Activated CD4-positive, alpha-beta T cell treated with anti-CD3 and anti-CD28 coated beads, Interleukin-2, amount 10 ng/mL, durations not matched to agents 7 days and 5 days (primary cell): ENCODE measurements at regions not wholly inside any gene's neighbourhood (a gene's known extent, or its start where the extent isn't known, plus 50 kb on each side); places are given as distances from the start of the nearest gene placed in this dataset.

Experiments
- CTCF ChIA-PET: fragments of 350-600 bp; sonication (Branson Sonifier 250); formaldehyde crosslinking; loops from one replicate; lab custom pipeline; 2021; ENCODE audit warnings: antibody characterized with exemption; lab: Charles Lee
- POLR2A ChIA-PET: fragments of 350-600 bp; sonication (Branson Sonifier 250); formaldehyde crosslinking; loops from one replicate; lab custom pipeline; 2021; ENCODE audit warnings: antibody characterized with exemption; lab: Charles Lee
- DNase-seq: peaks from one replicate; pipeline ENCODE4 v3.0.0-alpha.2; 2020
- H3K27ac Mint-ChIP-seq: one replicate; pipeline ENCODE4 v1.8.0; 2021; ENCODE audit warnings: mild to moderate bottlenecking, moderate library complexity, mixed read lengths
- H3K27me3 Mint-ChIP-seq: one replicate; pipeline ENCODE4 v1.8.0; 2021; ENCODE audit warnings: mixed read lengths
- H3K36me3 Mint-ChIP-seq: one replicate; pipeline ENCODE4 v1.8.0; 2021; ENCODE audit warnings: low read depth, mixed read lengths
- H3K4me1 Mint-ChIP-seq: one replicate; pipeline ENCODE4 v1.8.0; 2021; ENCODE audit warnings: mixed read lengths
- H3K4me3 Mint-ChIP-seq: one replicate; pipeline ENCODE4 v1.8.0; 2021; ENCODE audit warnings: mild to moderate bottlenecking, moderate library complexity, mixed read lengths
- H3K9me3 Mint-ChIP-seq: one replicate; pipeline ENCODE4 v1.8.0; 2021; ENCODE audit warnings: mixed read lengths

DNA sequence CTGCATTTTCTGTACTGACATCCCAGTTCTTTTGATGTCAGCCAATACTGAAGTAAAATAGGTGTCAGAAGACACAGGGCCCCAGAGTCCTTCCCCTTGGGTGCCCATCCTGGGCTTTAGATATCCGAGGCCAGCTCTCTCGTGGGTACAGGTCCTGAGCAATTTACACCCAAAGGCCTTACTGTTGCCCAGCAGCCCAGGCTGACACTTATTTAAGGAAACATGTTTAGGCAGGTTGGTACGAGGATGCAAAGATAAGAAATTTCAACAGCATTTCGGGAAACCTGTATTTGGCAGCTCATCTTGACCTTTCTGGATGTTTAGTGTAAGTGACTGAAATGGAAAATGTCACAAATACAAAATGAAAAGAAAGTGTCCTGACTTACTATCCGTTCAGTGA lies 130.0 kb upstream of the IL12A start:
- DNase-seq = no peak
- Mint-ChIP-seq H3K36me3 (no peaks in the 10 kb centered on the region), H3K27ac (no peak overlapping the region), H3K9me3 (no peaks in the 10 kb centered on the region), H3K4me3 (no peak overlapping the region), H3K27me3 (peaks cover 28% of the 10 kb centered on the region), H3K4me1 (peaks cover 5% of the 10 kb centered on the region)
- CTCF ChIA-PET = no interaction called here
- POLR2A ChIA-PET = no interaction called here

DNA sequence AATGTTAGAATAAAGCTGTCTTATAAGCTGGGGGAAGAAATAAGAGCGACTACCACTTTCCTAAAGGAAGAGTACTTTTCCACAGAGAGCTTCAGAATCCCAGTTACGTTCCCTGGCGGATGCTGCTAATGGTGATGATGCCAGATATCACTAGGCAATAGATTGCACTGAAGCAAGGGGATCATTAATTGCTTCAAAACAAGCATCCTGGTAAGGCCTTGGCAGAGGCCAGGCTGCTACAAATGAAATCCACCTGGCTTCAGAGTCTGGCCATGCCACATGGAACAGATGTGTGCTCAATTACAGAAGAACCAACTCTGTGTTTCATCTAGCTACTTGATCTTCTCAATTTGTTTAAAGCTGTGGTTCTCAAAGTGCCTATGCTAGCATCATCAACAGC lies 129.2 kb upstream of the IL12A start:
- Mint-ChIP-seq H3K9me3 (no peaks in the 10 kb centered on the region), H3K4me1 (peaks cover 5% of the 10 kb centered on the region), H3K4me3 (no peak overlapping the region), H3K36me3 (no peaks in the 10 kb centered on the region), H3K27me3 (peaks cover 25% of the 10 kb centered on the region), H3K27ac (no peak overlapping the region)
- ChIA-PET POLR2A (no interaction called here), CTCF (interaction anchor here (1.0 kb wide), 1 partner anchor 87 kb away, joined by 3 read pairs; no protein-coding TSS in a partner anchor)
- no peak for DNase-seq

DNA sequence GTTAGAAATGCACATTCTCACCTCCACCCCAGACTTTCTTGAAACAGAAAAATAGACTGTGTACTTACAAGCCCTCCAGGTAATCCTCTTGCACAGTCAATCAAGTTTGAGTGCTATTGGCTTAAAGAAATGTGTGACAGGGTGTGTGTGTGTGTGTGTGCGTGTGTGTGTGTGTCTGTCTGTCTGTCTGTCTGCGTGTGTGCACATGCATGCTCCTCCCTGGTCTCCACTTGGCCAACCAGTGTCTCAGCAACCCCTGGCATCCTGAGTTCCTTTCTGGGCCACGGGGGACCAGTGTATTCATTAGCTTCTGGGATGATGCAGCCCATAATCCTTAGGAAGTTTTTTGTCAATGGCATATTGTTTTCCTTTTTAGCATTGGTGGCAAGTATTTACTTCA lies 128.8 kb upstream of the IL12A start:
- no peak for DNase-seq
- Mint-ChIP-seq H3K27ac (no peak overlapping the region), H3K4me1 (peaks cover 5% of the 10 kb centered on the region), H3K4me3 (no peak overlapping the region), H3K36me3 (no peaks in the 10 kb centered on the region), H3K27me3 (peaks cover 25% of the 10 kb centered on the region), H3K9me3 (no peaks in the 10 kb centered on the region)
- ChIA-PET POLR2A (no interaction called here), CTCF (interaction anchor here (1.0 kb wide), 1 partner anchor 86 kb away, joined by 3 read pairs; no protein-coding TSS in a partner anchor)

DNA sequence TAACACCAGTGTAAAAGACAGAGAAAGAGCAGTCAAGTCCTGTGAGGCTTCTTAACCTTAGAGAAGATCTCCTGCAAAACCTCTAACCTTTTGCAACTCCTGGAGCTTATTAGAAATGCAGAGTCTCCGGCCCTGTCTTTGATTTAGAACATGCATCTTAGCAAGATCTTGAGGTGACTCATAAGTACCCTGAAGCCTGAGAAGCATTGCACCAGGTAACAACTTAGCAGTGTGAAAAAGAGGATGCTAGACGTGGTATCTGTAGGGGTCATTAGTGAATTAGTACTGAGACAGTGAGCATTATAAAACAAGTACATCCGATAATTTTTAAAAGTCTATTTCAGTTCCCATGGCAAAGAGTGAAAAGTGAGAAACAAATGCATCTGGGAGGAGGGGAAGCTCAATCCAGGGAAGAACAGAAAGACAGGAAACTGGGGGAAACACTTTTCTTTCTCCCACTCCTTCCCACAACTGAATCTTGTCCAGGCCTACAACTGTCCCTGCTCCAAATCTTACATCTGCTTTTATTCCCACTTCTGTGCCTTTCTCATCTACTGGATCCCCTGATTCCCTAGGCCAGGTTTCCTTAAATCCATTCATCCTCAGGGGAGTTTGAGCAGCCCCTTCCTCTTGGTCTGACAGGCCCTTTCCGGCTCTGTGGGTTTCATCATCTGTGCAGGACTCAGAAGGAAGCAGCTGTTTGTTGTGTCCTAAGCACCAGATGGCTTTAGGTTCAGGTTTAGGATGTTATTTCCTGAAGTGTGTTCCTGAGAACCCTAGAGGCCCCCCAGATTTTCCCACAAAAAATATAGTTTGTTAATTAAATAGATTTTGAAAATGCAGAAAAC lies 128.1 kb upstream of the IL12A start:
- no peak overlapping the region for H3K4me3 Mint-ChIP-seq

DNA sequence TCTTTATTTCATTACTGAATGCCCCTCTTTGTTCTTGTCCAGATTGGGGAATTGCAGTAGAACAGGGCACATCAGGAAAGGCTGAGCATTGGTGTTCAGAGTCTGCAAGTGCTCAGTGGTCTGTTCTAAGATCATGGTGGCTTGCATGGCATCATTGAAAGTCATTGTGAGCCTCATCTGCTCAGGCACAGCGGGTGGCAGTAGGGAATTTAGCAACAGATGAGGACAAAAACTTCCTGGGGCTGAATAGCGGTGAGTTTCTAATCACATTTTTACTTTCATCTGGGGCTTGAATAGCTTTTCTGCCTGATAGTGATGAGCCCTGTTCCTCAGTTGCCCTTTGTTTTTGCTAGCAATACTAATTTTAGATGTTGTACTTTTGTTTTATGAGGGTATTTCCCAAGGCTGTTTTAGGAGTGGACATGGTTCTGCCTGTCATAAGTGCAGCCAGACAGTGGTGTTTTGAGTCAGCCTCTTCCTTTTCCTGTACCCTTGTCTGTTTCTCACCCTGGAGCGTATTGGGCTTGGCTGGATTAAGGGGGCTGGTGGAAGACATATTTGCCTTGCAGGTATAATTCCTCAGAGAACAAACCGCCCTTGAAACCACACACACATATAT lies 127.2 kb upstream of the IL12A start:
- Mint-ChIP-seq H3K4me1 (peaks cover 5% of the 10 kb centered on the region), H3K9me3 (no peaks in the 10 kb centered on the region), H3K4me3 (no peak overlapping the region), H3K27me3 (peaks cover 17% of the 10 kb centered on the region), H3K36me3 (no peaks in the 10 kb centered on the region), H3K27ac (no peak overlapping the region)
- CTCF ChIA-PET = no interaction called here
- POLR2A ChIA-PET = no interaction called here
- no peak for DNase-seq

More for the DNA sequence above, 128.1 kb upstream of the IL12A start:
- Mint-ChIP-seq H3K27ac (no peak overlapping the region), H3K36me3 (no peaks in the 10 kb centered on the region), H3K27me3 (peaks cover 23% of the 10 kb centered on the region), H3K9me3 (no peaks in the 10 kb centered on the region), H3K4me1 (peaks cover 5% of the 10 kb centered on the region)
- no peak for DNase-seq
- ChIA-PET POLR2A (no interaction called here), CTCF (no interaction called here)

DNA sequence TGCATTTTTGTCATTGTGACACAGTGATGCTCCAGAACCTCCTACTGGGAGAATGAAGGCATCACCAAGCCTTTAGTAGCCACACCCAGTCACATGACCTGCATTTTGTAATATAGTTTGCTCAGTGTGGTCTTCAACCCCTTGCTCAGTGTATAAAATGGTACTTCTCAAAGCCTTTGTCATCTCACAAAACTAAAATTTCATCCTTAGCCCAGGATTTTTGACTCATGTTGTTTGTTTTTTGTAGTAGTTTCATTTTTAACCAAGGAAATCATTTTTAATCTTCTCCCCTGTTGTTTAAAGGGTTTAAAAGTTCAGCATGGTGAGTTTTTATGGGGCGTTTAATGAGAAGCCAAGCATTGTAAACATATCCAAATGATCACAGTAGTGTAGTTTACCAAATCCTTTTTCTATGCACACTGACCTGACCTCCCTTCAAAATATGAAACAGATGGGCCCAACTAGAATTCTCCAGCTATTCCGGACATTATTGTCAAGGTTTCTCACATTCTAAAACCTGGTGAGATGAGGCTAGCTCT lies 123.5 kb upstream of the IL12A start:
- Mint-ChIP-seq H3K4me3 (no peak overlapping the region), H3K9me3 (no peaks in the 10 kb centered on the region), H3K27ac (no peak overlapping the region), H3K4me1 (no peaks in the 10 kb centered on the region), H3K36me3 (no peaks in the 10 kb centered on the region), H3K27me3 (peaks cover 13% of the 10 kb centered on the region)
- POLR2A ChIA-PET = no interaction called here
- CTCF ChIA-PET = interaction anchor here (0.5 kb wide), 1 partner anchor 39 kb away, joined by 3 read pairs; no protein-coding TSS in a partner anchor
- no peak for DNase-seq

DNA sequence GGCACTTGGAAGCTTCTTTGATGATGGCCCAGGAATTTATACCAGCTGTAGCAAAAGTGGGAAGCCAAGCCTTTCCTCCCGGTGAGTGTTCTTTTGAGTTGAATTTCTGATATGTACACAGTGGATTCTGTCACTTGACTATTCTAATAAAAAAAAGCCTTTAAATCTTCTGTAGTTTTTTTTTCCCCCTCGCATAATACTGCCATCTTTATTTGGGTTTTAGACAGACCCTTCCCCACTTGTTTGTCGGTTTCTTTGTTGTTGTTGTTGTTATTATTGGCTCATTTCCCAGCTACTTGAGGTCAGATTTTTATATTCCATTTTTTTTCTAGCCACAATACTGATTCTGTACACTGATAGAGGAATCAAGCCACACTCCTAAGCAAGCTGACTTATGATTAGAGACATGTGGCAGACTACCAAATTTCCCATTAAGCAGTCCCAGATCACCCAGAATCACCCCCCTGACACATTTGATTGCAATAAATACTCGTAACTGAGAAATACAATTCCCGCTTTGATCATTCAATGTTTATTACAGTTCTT lies 122.4 kb upstream of the IL12A start:
- Mint-ChIP-seq H3K9me3 (no peaks in the 10 kb centered on the region), H3K27ac (no peak overlapping the region), H3K36me3 (no peaks in the 10 kb centered on the region), H3K4me1 (no peaks in the 10 kb centered on the region), H3K4me3 (no peak overlapping the region), H3K27me3 (peaks cover 14% of the 10 kb centered on the region)
- CTCF ChIA-PET = no interaction called here
- DNase-seq = no peak
- POLR2A ChIA-PET = no interaction called here

DNA sequence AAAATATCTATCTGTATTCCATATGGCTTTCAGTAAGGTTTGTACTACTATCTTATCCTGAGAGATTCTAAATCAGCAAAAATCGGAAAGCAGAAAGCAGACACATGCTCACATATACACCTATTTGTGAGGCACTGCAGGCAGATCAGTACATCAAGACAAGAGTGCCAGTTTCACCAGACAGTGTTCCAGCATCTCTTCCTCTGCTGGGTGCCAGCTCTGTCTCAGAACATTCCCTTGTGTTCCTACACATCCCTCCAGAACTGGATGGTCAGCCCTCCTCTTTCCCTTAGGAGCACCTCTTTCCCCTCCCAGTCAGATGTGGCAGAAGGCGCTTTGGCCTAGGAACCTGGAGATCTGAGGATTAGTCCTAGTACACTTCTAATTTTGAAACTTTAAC lies 121.3 kb upstream of the IL12A start:
- Mint-ChIP-seq H3K9me3 (no peaks in the 10 kb centered on the region), H3K4me1 (peaks cover 2% of the 10 kb centered on the region), H3K4me3 (no peak overlapping the region), H3K27me3 (peaks cover 9% of the 10 kb centered on the region), H3K27ac (no peak overlapping the region), H3K36me3 (no peaks in the 10 kb centered on the region)
- POLR2A ChIA-PET = no interaction called here
- CTCF ChIA-PET = no interaction called here
- no peak for DNase-seq

DNA sequence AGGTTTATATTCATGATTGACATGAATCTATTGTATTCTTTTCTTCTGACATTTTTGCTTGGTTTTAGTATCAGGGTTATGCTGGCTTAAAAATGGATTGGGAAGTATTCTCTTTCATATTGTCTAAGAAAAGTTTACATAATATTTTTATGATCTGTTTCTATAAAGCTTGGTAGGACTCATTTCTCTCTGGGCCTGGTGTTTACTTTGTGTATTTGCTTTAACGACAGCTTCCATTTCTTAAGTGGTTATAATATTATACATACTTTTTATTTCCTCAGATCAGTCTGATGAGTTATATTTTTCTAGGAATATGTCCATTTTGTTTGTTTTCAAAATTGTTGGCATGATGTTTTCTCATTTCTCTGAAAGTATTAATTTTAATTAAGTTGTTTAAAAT lies 117.9 kb upstream of the IL12A start:
- H3K4me1 Mint-ChIP-seq = peaks cover 2% of the 10 kb centered on the region
- ChIA-PET POLR2A (no interaction called here), CTCF (no interaction called here)
- H3K27me3 Mint-ChIP-seq = peaks cover 10% of the 10 kb centered on the region
- no peak overlapping the region for H3K4me3 Mint-ChIP-seq
- no peaks in the 10 kb centered on the region for H3K36me3 Mint-ChIP-seq
- no peak overlapping the region for H3K27ac Mint-ChIP-seq
- DNase-seq = no peak
- H3K9me3 Mint-ChIP-seq = no peaks in the 10 kb centered on the region

DNA sequence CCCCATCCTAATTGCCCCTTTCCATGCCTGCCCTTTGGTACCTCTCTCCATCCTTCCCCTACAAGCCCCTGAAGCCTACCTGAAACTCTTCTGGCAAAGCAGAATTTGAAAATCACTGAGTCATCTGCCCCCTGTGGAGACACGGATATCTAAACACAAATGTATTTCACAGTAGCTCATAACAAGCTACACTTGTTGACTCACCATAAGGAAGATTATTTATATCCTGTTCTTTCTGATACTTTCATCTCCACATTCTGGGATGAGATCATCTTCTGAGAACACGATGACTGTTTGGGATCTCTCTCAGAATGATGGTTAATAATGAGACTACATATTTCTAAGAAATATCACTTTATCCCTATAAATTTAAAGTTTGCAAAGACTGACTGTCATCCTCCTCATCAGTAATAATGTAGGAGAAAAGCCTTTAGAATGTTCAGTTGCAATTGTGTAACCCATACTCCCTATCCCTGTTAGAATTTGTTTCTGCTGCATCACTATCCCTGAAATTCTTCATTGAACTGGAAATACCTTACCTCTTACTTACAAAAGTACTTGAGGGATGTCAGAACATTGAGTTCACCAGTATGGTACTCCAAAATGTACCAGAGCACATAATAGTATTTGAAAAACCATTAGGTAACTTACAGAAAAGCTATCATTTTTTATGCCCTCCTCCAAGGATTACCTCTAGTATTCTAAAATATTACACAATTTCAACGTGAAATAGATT lies 116.1 kb upstream of the IL12A start:
- H3K4me1 Mint-ChIP-seq = peaks cover 2% of the 10 kb centered on the region
- peaks cover 10% of the 10 kb centered on the region for H3K27me3 Mint-ChIP-seq
- H3K36me3 Mint-ChIP-seq = no peaks in the 10 kb centered on the region
- H3K27ac Mint-ChIP-seq = no peak overlapping the region
- no peaks in the 10 kb centered on the region for H3K9me3 Mint-ChIP-seq
- ChIA-PET POLR2A (no interaction called here), CTCF (interaction anchor here (0.6 kb wide), 1 partner anchor 87 kb away, joined by 5 read pairs; no protein-coding TSS in a partner anchor)
- DNase-seq = no peak
- no peak overlapping the region for H3K4me3 Mint-ChIP-seq

DNA sequence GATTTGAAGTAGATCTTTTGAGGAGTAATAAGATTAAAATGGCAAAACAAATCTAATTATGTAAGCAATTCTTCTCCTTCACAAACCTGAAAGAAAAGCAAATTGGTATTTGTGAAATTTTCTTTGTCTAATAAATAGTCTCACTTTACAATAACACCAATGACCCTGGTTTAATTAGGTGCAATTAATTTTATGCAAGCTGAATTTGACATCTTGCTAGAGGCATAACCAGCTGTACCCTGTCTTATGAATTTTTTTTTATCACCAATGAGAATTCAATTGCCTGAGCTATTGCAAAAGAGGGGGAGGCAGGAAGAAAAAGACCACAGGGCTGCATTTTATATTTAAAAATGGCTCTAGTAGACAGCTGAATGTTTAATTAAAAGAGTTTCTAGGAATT lies 113.5 kb upstream of the IL12A start:
- no peak for DNase-seq
- Mint-ChIP-seq H3K27me3 (peaks cover 7% of the 10 kb centered on the region), H3K4me3 (no peak overlapping the region), H3K36me3 (no peaks in the 10 kb centered on the region), H3K27ac (no peak overlapping the region), H3K4me1 (peaks cover 2% of the 10 kb centered on the region), H3K9me3 (no peaks in the 10 kb centered on the region)
- CTCF ChIA-PET = interaction anchor here (1.1 to 1.2 kb wide), 2 partner anchors 10 to 11 kb away, joined by 3 read pairs; no protein-coding TSS in a partner anchor
- POLR2A ChIA-PET = no interaction called here

DNA sequence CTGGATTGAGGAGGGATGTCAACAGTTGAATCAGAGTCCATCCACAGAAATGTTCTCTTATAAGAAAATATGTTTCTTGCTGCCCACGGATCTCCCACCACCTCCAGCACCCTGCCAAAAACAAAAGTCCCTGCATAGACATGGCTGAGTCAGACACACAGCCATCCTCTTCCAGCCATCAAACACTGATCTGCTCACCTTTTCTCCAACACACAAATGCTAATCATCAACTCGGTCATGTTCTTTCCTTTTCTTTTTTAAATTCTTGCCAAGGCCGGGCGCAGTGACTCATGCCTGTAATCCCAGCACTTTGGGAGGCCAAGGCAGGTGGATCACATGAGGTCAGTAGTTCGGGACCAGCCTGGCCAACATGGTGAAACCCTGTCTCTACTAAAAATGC lies 110.7 kb upstream of the IL12A start:
- H3K9me3 Mint-ChIP-seq = no peaks in the 10 kb centered on the region
- DNase-seq = no peak
- POLR2A ChIA-PET = no interaction called here
- no peaks in the 10 kb centered on the region for H3K36me3 Mint-ChIP-seq
- no peak overlapping the region for H3K27ac Mint-ChIP-seq
- no peaks in the 10 kb centered on the region for H3K4me1 Mint-ChIP-seq
- peaks cover 14% of the 10 kb centered on the region for H3K27me3 Mint-ChIP-seq
- no peak overlapping the region for H3K4me3 Mint-ChIP-seq
- CTCF ChIA-PET = no interaction called here
